Activated CD4-positive, alpha-beta T cell treated with anti-CD3 and anti-CD28 coated beads for 1 hour (primary cell): ENCODE measurements at regions not wholly inside any gene's neighbourhood (a gene's known extent, or its start where the extent isn't known, plus 50 kb on each side); places are given as distances from the start of the nearest gene placed in this dataset.

ENCODE experiments used
- DNase-seq: peaks from one replicate; pipeline ENCODE4 v3.0.0-alpha.2; 2020

GRCh38 chr4:183763990-183764754, 105.1 kb downstream of the TRAPPC11 start:
- DNase-seq = no peak

DNA sequence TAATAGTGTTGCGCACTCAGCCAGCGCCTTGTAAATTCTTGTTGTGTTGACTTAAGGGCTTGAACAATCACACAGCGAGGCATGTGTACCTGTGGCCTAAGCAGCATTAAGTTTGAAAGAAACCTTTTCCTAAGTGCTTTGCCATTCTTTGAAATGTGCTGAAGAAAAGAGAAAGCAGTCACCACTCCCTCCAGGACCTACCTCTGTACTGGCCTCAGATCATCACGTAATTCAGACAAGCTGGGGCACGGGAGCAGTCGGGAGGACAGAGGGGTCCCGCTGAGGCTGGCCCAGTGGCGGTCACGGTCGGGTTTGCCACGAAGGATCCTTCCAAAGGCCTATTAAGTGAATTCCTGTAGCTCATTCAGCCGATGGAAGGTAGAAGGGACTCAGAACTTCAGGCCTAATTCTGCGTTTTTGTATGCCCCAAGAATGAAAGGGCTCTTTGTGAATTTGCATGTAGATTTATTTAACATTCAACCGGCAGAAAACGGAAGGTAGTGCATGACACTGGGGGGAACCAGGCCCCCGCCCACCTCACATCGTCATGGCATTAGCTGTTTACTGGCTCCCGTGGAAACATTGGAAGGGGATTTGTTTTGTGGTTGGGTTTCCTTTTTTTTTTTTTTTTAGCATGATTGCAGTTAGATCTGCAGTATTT, 106.3 kb downstream of the TRAPPC11 start:
- no peak for DNase-seq

DNA sequence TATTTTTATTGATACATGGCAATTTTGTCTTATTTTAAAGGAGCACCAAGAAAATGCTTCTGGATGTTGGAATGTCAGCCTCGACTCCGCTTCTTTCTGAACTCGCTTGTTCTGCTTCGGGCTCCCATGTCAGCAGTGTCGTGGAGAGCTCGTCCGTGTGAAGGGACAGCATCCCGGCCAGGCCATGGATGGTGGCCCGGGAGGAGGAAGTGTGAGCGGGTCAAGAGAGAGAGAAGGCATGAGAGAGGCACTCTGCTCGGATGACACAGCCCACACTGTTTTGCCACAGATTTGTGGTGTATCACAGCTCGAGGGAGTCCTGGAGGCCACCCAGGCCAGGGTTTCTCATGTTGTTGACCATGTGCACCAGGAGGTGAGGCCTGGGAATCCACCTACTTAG, 107.0 kb downstream of the TRAPPC11 start:
- no peak for DNase-seq

DNA sequence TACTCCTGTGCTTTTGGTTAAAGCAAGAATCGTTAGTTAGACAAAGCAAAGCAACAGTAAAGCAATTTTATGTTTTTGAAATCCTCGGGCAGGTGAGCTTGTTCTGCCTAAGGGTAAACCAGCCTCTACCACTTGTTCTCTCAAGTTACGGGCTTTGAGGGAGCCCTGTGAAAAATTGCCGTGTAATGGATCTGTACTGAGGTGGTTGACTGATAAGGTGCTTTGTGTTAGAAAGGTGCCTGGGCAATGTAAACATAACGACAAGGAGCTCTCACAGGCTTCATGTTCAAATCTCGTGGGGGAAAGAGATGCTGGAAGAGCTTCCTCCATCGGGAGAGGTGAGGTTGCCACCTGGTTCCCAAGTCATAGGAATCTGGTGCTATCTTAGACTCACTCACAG, 111.8 kb downstream of the TRAPPC11 start:
- no peak for DNase-seq

- DNase-seq = no peak
Measured at GRCh38 chr4:183772361-183772760, 113.3 kb downstream of the TRAPPC11 start.

GRCh38 chr4:183773790-183774189, 114.7 kb downstream of the TRAPPC11 start:
- no peak for DNase-seq

DNA sequence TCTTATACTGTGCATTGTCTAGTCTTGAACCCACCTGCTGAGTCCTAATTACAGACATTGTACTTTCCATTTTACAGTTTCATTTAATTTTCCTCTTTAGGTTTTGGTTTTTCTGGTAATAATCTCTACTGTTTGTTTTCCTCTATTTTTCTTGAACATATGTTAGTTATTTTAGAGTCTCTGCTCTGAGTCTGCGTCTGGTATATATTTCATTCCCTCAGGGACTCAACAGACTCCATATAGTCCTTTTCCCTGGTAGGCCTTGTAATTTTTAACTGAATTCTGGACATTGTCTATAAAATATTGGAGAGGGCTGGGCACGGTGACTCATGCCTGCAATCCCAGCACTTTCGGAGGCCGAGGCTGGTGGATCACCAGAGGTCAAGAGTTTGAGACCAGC, 121.8 kb upstream of the STOX2 start:
- no peak for DNase-seq

DNA sequence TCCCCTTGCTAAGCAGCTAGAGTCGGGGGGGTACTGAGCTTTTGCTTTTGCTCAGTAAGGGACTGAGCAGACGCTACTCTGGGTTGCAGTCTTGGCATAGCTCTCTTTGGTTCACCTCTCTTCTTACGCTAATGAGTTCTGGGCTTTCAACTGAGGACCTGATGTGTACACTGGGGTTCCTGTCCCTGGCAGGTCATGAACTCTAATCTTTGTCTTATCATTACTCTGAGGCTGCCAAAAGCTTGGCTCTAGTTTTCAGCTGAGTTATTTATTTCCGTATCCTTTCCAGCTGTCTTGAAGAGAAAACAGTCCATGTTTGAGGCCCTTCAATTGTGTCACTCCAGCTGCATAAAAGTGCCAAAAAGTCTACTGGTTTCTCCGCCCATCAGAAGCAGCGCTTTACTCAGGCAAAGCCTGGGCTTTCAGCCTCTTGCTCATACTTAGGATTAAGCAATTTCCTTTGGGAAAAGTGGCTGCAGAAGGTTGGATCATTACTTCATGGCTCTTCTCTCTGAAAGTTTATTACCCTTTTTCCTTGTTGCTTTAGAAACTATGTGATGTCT, 121.0 kb upstream of the STOX2 start:
- DNase-seq = no peak

DNA sequence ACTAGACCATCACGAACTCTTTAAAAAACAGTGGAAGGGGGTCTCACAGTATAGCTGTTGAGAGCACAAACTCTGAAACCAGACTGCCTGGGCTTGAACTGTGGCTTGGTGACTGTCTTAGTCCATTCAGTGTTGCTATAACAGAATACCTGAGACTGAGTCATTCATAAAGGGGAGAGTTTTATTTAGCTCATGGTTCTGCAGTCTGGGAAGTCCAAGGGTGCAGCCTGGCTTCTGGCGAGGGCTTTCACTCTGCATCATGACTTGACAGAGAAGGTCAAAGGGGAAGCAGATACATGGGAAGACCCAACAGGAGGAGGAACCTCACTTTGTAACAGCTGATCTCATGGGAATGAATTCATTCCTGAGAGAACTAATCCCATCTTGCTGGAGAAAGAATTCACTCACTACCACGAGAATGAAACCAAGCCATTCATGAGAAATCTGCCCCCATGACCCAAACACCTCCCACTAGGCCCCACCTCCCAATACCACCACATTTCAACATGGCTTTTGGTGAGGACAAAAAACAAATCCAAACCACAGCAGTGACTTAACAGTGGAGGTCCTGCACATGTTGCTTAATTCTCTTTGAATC, 116.7 kb upstream of the STOX2 start:
- DNase-seq = no peak

- DNase-seq = no peak
Measured at GRCh38 chr4:183789657-183790056, 115.5 kb upstream of the STOX2 start.

- no peak for DNase-seq
Measured at GRCh38 chr4:183790661-183791060, 114.4 kb upstream of the STOX2 start.

DNA sequence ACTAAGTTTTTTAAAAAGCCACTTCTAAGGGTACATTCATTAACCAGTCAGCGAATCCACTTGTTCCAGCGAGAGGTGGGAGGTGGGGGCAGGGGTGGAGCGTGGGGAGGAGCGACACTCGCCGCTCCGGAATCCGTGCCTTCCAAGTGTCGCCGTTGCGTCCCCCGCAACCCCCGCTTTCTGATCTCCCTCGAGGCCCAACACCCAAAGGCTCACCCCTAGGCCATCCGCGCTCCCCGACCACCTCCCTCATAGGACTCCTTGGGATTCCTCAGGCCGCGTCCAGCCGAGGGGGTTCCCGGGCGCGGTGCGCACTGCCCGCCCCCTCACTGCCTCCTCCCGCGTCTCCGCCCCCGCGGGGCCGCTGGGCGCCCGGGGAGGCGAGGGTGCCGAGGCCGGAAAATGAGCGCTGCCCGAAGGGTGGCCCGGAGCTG, 108.1 kb upstream of the STOX2 start:
- DNase-seq = no peak

- DNase-seq = no peak
Measured at GRCh38 chr4:183797445-183798300, 107.4 kb upstream of the STOX2 start.

DNA sequence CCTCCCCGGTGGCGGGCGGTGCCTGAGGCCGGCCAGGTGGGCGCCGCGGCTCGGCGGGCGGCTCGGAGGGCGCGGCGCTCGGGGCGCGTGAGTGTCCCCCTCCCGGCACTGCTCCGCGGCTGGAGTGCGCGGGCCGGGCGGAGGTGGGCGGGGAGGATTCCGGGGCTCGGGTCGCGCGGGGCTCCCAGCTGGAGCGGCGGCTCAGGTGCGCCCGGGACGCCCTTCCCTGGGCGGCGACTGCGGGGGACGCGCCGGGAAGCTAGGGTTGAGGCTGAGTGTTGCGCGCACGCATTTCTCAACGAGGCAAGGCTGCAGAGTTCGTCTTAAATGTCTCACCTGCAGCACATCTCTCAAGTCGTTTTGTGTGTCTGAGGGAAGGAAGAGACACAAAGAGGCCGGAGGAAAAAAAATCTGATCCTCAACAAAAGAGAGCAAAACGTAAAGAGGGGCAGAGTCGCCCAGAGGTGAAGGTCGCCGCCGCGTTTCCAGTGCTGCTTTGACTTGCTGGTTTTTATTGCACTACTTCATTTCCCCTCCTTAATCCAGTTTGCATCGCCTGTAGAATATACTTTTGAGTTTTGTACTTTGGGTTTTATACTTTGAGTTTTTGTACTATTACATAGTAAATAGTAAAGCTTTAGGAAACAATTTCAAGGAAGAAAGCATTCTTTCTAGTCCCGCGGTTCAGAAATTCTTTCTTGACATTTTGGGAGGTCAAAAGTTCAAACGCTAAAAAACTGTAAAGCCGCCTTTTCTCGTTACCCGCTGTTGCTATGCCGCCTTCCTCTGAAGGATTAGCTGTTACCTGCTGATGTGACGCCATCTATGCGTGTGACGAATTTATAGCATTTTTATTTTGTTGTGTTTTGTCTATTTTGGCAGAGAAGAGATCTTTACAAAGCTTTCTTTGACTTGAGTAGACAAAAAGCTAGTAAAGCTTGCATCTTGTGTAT, 106.5 kb upstream of the STOX2 start:
- DNase-seq = no peak

GRCh38 chr4:183801457-183802165, 103.5 kb upstream of the STOX2 start:
- no peak for DNase-seq

DNA sequence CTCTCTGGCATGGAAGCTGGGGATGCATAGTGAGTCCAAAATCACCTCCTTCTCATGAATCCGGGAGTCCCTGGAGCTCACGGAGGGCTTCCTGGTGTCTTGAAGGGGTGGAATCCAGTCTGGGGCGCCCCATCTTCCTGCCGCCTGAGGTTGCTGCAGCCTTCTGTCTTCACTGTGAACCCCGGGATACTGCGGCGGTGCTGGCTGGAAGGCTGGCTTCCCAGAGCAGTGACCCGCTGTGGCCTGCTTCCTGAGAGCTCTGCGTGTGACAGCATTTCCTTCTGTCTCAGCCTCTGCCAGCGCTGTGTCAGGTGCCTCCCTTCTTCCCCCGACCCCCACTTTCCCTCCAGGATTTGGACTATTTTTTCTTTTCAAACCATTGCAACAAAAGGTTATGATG, 98.8 kb upstream of the STOX2 start:
- DNase-seq = no peak

GRCh38 chr4:183807420-183808096, 97.5 kb upstream of the STOX2 start:
- no peak for DNase-seq

- DNase-seq = no peak
Measured at GRCh38 chr4:183808097-183808456, 97.0 kb upstream of the STOX2 start.

GRCh38 chr4:183812567-183812966, 92.5 kb upstream of the STOX2 start:
- no peak for DNase-seq

- no peak for DNase-seq
Measured at GRCh38 chr4:183814461-183814860, 90.6 kb upstream of the STOX2 start.

DNA sequence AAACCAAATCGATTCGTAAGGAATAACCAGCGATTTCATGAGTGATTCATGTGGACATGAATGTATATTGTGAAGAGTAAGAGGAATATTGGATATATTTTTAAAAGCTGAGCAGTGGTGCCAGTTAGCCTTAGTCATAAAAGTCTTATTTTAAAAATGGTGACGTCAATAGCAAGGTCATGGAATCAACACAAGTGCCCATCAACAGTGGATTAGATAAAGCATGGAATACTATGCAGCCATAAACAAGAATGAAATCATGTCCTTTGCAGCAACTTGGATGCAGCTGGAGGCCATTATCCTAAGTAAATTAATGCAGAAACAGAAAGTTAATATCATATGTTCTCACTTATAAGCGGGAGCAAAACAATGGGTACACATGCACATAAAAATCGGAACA, 89.0 kb upstream of the STOX2 start:
- DNase-seq = no peak
